K562 (cell line): ENCODE measurements at regions not wholly inside any gene's neighbourhood (a gene's known extent, or its start where the extent isn't known, plus 50 kb on each side); places are given as distances from the start of the nearest gene placed in this dataset.

ENCODE experiments used
- ATAC-seq: fragments of 200-7000 bp; cut with Tn5 transposase; 3 replicates; pipeline ENCODE4 v1.9.1; 2020; ENCODE audit warnings: moderate library complexity
- BruUV-seq: library from RNA; stranded (reverse); fragments of 400-500 nt; replicated peaks from 2 replicates; lab custom pipeline; 2021; lab: Mats Ljungman, UMichigan
- CTCF ChIA-PET: fragments of 300-600 bp; formaldehyde crosslinking; extraction: SDS; loops from one replicate; lab custom pipeline; 2021; ENCODE audit warnings: low intra/inter-chr PET ratio; lab: Yijun Ruan, JAX
- POLR2A ChIA-PET: fragments of 300-600, 350-650 bp; sonication (Branson Sonifier 250); formaldehyde crosslinking; extraction: SDS; loops from one replicate; lab custom pipeline; 2021; ENCODE audit warnings: antibody characterized with exemption, inconsistent platforms; lab: Yijun Ruan, JAX
- DNase-seq, 4 experiments: peaks; one replicate each; pipeline versions ENCODE4 v3.0.0 to v3.0.0-alpha.2; 2011 to 2018; ENCODE audit warnings: low spot score in 3 of 4, mixed read lengths in 3 of 4; ENCODE audit errors: extremely low read depth in 1 of 4
- FAIRE-seq: peaks from 2 replicates; lab custom pipeline; 2011; peaks lifted over from hg19 to GRCh38; lab: Jason Lieb, UNC
- H2AFZ ChIP-seq: 2 replicates; pipeline ENCODE4 v1.6.0; 2011; ENCODE audit warnings: low read depth, low read length, control low read depth, inconsistent platforms
- H3K27ac ChIP-seq: fragments of 200-600 bp; 3 replicates; pipeline ENCODE4 v1.8.0; 2011; ENCODE audit warnings: low read depth, mild to moderate bottlenecking, control low read depth, inconsistent platforms, low read length, moderate library complexity, mixed read lengths; ENCODE audit errors: extremely low read depth
- H3K27me3 ChIP-seq, 2 experiments: fragments of 300-600 bp in 1 of 2; 2 replicates in 1 of 2; 3 replicates in 1 of 2; pipeline versions ENCODE4 v1.6.0 to v1.8.0; 2011; ENCODE audit warnings: inconsistent platforms in 2 of 2, low read length in 2 of 2, mild to moderate bottlenecking in 1 of 2, mixed read lengths in 1 of 2, moderate library complexity in 1 of 2; ENCODE audit not compliant: control insufficient read depth in 2 of 2, insufficient read depth in 2 of 2
- H3K36me3 ChIP-seq: fragments of 300-600 bp; 3 replicates; pipeline ENCODE4 v1.8.0; 2011; ENCODE audit warnings: mild to moderate bottlenecking, low read length, inconsistent platforms; ENCODE audit not compliant: control insufficient read depth, insufficient read depth
- H3K4me1 ChIP-seq, 2 experiments: fragments of 200-600 bp in 1 of 2; replicated peaks in 1 of 2; 2 replicates in 1 of 2; 3 replicates in 1 of 2; pipeline versions ENCODE4 v1.5.1 to v1.8.0; 2011; ENCODE audit warnings: inconsistent platforms in 2 of 2, low read length in 2 of 2, mild to moderate bottlenecking in 1 of 2, mixed read lengths in 1 of 2, moderate library complexity in 1 of 2; ENCODE audit not compliant: control insufficient read depth in 2 of 2, insufficient read depth in 2 of 2
- H3K4me2 ChIP-seq: 2 replicates; pipeline ENCODE4 v1.6.1; 2011; ENCODE audit warnings: low read length, control low read depth, inconsistent platforms, mixed read lengths; ENCODE audit not compliant: insufficient read depth
- H3K4me3 ChIP-seq: fragments of 200-600 bp; sonication (generic), shearing (Covaris generic); 2 replicates; pipeline ENCODE4 v1.5.1; 2016; ENCODE audit warnings: control low read depth, inconsistent platforms
- H3K79me2 ChIP-seq: fragments of 200-600 bp; 3 replicates; pipeline ENCODE4 v1.8.0; 2011; ENCODE audit warnings: low read length, inconsistent platforms; ENCODE audit not compliant: control insufficient read depth, insufficient read depth
- H3K9ac ChIP-seq, 2 experiments: 2 replicates each; pipeline versions ENCODE4 v1.6.0 to v1.6.1; 2011; ENCODE audit warnings: low read depth in 2 of 2, low read length in 2 of 2, control low read depth in 1 of 2, inconsistent platforms in 1 of 2, mild to moderate bottlenecking in 1 of 2, mixed read lengths in 1 of 2; ENCODE audit not compliant: insufficient read depth in 1 of 2
- H3K9me1 ChIP-seq: one replicate; pipeline ENCODE4 v1.6.0; 2011; ENCODE audit warnings: inconsistent platforms, mild to moderate bottlenecking, low read length, moderate library complexity; ENCODE audit not compliant: control insufficient read depth, insufficient read depth
- H3K9me3 ChIP-seq: replicated peaks from 2 replicates; pipeline ENCODE4 v1.5.1; 2011; ENCODE audit warnings: low read depth, low read length, inconsistent platforms; ENCODE audit not compliant: control insufficient read depth, insufficient read depth
- H4K20me1 ChIP-seq: replicated peaks from 2 replicates; pipeline ENCODE4 v1.6.1; 2011; ENCODE audit warnings: low read length, inconsistent platforms, mixed read lengths; ENCODE audit not compliant: control insufficient read depth, insufficient read depth
- BMI1 ChIP-seq: fragments of 150-350 bp; IDR thresholded peaks from 2 replicates; pipeline ENCODE4 v1.6.1; 2014; ENCODE audit warnings: low read length
- BRD4 ChIP-seq: fragments of 200-600 bp; sonication (generic); IDR thresholded peaks from 2 replicates; pipeline ENCODE4 v1.6.1; 2017; ENCODE audit warnings: inconsistent platforms
- HDGF ChIP-seq: fragments of 450-650 bp; IDR thresholded peaks from 2 replicates; pipeline ENCODE4 v1.6.1; 2016
- PCBP1 ChIP-seq: fragments of 200-400 bp; formaldehyde crosslinking; IDR thresholded peaks from 2 replicates; pipeline ENCODE4 v1.6.1; 2018; ENCODE audit warnings: mild to moderate bottlenecking, low read depth, low read length; ENCODE audit not compliant: poor library complexity, severe bottlenecking
- POLR2AphosphoS2 ChIP-seq: IDR thresholded peaks from 2 replicates; pipeline ENCODE4 v1.6.1; 2012; ENCODE audit warnings: low read length, improper control_type of control experiment
- POLR2B ChIP-seq: fragments of 450-650 bp; IDR thresholded peaks from 2 replicates; pipeline ENCODE4 v1.6.1; 2018; ENCODE audit warnings: low read depth; ENCODE audit not compliant: partially characterized antibody
- PTRF ChIP-seq: fragments of 450-650 bp; IDR thresholded peaks from 2 replicates; pipeline ENCODE4 v1.6.1; 2016; ENCODE audit warnings: mild to moderate bottlenecking, missing genetic modification characterization, missing compliant biosample characterization
- TEAD2 ChIP-seq: fragments of 450-650 bp; IDR thresholded peaks from 2 replicates; pipeline ENCODE4 v1.6.1; 2016; ENCODE audit warnings: missing genetic modification characterization, control low read depth, missing compliant biosample characterization
- ZBTB7A ChIP-seq: IDR thresholded peaks from 2 replicates; pipeline ENCODE4 v1.6.1; 2011; ENCODE audit warnings: low read depth, mild to moderate bottlenecking, low read length, moderate library complexity, borderline replicate concordance; ENCODE audit not compliant: control insufficient read depth
- ZFPM2 ChIP-seq: fragments of 250-450 bp; sonication (Bioruptor Pico); IDR thresholded peaks from 2 replicates; pipeline ENCODE4 v1.5.1; 2022; ENCODE audit warnings: mild to moderate bottlenecking
- ZNF232 ChIP-seq: sonication (generic); formaldehyde crosslinking; IDR thresholded peaks from 2 replicates; pipeline ENCODE4 v1.8.0; 2022; ENCODE audit warnings: mild to moderate bottlenecking, missing genetic modification reagents
- ZNF561 ChIP-seq: fragments of 450-650 bp; formaldehyde crosslinking; conservative IDR thresholded peaks from 2 replicates; pipeline ENCODE4 v1.4.0; 2020; ENCODE audit warnings: mild to moderate bottlenecking, moderate library complexity
- ZNF766 ChIP-seq: fragments of 200-800 bp; sonication (Bioruptor generic); conservative IDR thresholded peaks from 2 replicates; pipeline ENCODE4 v1.6.1; 2016; ENCODE audit warnings: missing genetic modification characterization, missing compliant biosample characterization
- WGBS: fragments of 100-300 bp; shearing (Covaris generic); methylation state at CpG from one replicate; pipeline ENCODE4 v1.1.6; 2016; ENCODE audit warnings: low coverage, mixed read lengths; ENCODE audit not compliant: insufficient coverage; ENCODE audit errors: missing lambda C conversion rate; 5-methylcytosine and 5-hydroxymethylcytosine counted together
- in situ Hi-C: fragments of 300-500 bp; cut with MboI; formaldehyde crosslinking; loops from 4 replicates; pipeline ENCODE4 v1.15.0; 2018; ENCODE audit warnings: inconsistent platforms, mixed read lengths
- intact Hi-C: fragments of 100-400 bp; cut with micrococcal nuclease; formaldehyde crosslinking; loops from 2 replicates; pipeline ENCODE4 v1.14.2; 2022
- TF ChIP-seq, protein P1 (sequence below): fragments of 450-650 bp; IDR thresholded peaks from 2 replicates; pipeline ENCODE4 v1.6.1; 2016
- TF ChIP-seq, protein P2 (sequence below): fragments of 250-450 bp; sonication (Bioruptor Pico); IDR thresholded peaks from 2 replicates; pipeline ENCODE4 v1.8.0; 2022; ENCODE audit warnings: moderate library complexity, mild to moderate bottlenecking, inconsistent platforms

DNA sequence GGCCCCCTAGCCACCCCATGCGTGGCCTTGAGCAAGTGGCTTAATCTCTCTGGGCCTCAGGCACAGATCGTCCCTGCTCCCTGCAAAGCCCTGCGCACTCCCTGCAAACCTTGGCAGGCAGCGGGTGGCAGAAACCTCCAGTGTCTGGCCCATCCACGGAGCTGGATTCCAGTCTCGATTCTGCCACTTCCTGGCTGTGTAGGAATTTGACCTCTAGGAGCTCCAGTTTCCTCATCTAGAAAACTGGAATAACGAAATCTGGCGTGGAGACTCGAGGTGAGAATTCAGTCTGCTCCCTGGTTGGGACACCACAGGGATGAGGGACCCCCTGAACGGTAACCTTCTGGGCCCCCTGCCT lies 186.9 kb downstream of the MN1 start (continued):
- TF ChIP-seq POLR2B: no peak
- TF ChIP-seq, protein P1, sequence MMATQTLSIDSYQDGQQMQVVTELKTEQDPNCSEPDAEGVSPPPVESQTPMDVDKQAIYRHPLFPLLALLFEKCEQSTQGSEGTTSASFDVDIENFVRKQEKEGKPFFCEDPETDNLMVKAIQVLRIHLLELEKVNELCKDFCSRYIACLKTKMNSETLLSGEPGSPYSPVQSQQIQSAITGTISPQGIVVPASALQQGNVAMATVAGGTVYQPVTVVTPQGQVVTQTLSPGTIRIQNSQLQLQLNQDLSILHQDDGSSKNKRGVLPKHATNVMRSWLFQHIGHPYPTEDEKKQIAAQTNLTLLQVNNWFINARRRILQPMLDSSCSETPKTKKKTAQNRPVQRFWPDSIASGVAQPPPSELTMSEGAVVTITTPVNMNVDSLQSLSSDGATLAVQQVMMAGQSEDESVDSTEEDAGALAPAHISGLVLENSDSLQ: no peak

DNA sequence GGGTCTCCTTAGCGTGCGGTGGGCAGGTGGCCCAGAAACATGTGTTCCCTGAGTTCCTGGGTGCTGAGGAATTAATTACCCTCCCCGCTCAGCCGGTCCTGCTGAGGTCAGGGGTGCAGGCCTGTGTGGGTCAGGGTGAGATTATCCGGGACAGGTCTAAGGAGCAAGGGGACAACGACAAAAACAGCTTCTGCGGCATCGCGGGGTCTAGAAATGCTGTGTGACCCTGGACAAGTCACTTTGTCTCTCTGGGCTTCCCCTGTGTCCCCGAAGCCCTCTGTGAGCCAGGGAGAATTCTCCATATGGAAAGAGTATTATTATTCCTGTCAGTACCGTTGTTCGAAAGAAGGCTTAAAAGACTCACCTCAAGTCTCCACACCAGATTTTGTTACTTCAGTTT lies 186.1 kb downstream of the MN1 start:
- no peaks in the 10 kb centered on the region for H3K9me1 ChIP-seq
- no peak overlapping the region for H3K9ac ChIP-seq
- H3K9me3 ChIP-seq: no peaks in the 10 kb centered on the region
- in situ Hi-C loops: no loop called here
- TF ChIP-seq ZNF766 (CRISPR knock-in tag): no peak
- no peak for TF ChIP-seq ZNF561 (CRISPR knock-in tag)
- TF ChIP-seq HDGF: no peak
- TF ChIP-seq PTRF: no peak
- no peak for TF ChIP-seq ZFPM2 (CRISPR knock-in tag)
- TF ChIP-seq BRD4: no peak
- TF ChIP-seq POLR2AphosphoS2: no peak
- TF ChIP-seq, protein P2, sequence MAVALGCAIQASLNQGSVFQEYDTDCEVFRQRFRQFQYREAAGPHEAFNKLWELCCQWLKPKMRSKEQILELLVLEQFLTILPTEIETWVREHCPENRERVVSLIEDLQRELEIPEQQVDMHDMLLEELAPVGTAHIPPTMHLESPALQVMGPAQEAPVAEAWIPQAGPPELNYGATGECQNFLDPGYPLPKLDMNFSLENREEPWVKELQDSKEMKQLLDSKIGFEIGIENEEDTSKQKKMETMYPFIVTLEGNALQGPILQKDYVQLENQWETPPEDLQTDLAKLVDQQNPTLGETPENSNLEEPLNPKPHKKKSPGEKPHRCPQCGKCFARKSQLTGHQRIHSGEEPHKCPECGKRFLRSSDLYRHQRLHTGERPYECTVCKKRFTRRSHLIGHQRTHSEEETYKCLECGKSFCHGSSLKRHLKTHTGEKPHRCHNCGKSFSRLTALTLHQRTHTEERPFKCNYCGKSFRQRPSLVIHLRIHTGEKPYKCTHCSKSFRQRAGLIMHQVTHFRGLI (CRISPR knock-in tag): no peak
- TF ChIP-seq ZBTB7A: no peak
- no peak for TF ChIP-seq ZNF232 (CRISPR knock-in tag)
- no peak for TF ChIP-seq BMI1
- TF ChIP-seq PCBP1: no peak
- no peak for TF ChIP-seq TEAD2 (tag)
- TF ChIP-seq, all 486 proteins: peak for 0
- Histone ChIP-seq H3K36me3 (no peaks in the 10 kb centered on the region), H3K4me3 (no peak overlapping the region), H3K27ac (no peak overlapping the region), H4K20me1 (no peaks in the 10 kb centered on the region), H3K27me3 (peaks cover 7 to 43% of the 10 kb centered on the region in 2 experiments; a peak in 4 of 5 replicates), H3K4me2 (no peak overlapping the region), H3K79me2 (no peaks in the 10 kb centered on the region), H2AFZ (no peak overlapping the region), H3K4me1 (peaks cover 0 to 19% of the 10 kb centered on the region in 2 experiments; a peak in 2 of 5 replicates)
- ChIA-PET CTCF (no interaction called here), POLR2A (no interaction called here)
- no peak for DNase-seq
- 12% methylated on average over 10 of the region's 12 CpGs for WGBS
- FAIRE-seq: no peak
- ATAC-seq: no peak
- intact Hi-C loops: no loop called here
- BruUV-seq: no TSS peak
